ENCODE measurements at regions not wholly inside any gene's neighbourhood (a gene's known extent, or its start where the extent isn't known, plus 50 kb on each side); places are given as distances from the start of the nearest gene placed in this dataset.

DNA sequence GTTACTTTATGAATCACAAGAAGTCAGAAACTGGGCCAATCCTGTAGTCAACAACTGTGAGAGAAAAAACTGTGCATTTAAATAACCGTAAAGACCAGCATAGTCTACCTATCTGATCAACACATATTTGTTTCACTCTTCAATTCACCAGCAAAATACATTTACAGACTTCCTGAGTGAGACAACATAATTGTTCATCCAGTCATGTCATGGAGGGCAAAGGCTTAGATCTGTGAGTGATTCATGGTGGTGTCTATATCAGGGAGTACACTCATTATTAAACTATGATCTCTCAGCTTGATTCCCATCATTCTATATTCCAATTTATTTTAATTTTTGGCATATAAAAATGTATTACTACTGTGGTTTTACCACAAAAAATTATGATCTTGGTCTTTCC is 694.6 kb downstream of the DNAH5 start:
- CTCF ChIA-PET: no interaction called here

GRCh38 chr5:13248253-13248652 is 696.2 kb downstream of the DNAH5 start:
- ChIA-PET POLR2A (no interaction called here), CTCF (no interaction called here)
- H3K36me3 ChIP-seq (ENCODE audit: control insufficient read depth in 2 of 2, extremely low read depth in 1 of 2, insufficient read depth in 1 of 2, low read length in 1 of 2): no peaks in the 10 kb centered on the region
- H3K4me1 Mint-ChIP-seq: no peaks in the 10 kb centered on the region
- DNase-seq (no peak), ATAC-seq (replicated peaks in 1 of 4) (no peak)
- no peaks in the 10 kb centered on the region for H3K36me3 Mint-ChIP-seq
- no peak overlapping the region for H3K4me3 ChIP-seq (ENCODE audit: control insufficient read depth in 1 of 2, extremely low read depth in 1 of 2, low read length in 1 of 2)
- H3K4me1 ChIP-seq (ENCODE audit: control insufficient read depth in 1 of 2, extremely low read depth in 1 of 2, insufficient read depth in 2 of 2, low read length in 2 of 2): no peaks in the 10 kb centered on the region
- no peak overlapping the region for H3K4me3 Mint-ChIP-seq
- H3K9me3 Mint-ChIP-seq: peaks cover 0 to 18% (median 12%) of the 10 kb centered on the region in 3 donors
- 60% methylated on average over 1 of the region's 3 CpGs for WGBS (ENCODE audit: insufficient coverage)
- H3K27ac Mint-ChIP-seq: no peak overlapping the region
- H3K27ac ChIP-seq (ENCODE audit: low read length): no peak overlapping the region
- no peaks in the 10 kb centered on the region for H3K9me3 ChIP-seq
- no peaks in the 10 kb centered on the region for H3K27me3 ChIP-seq (replicated peaks in 1 of 2; ENCODE audit: control insufficient read depth in 2 of 2, extremely low read depth in 1 of 2, insufficient read depth in 2 of 2, low read length in 1 of 2)
- H3K27me3 Mint-ChIP-seq: no peaks in the 10 kb centered on the region

More for the DNA sequence above, 694.6 kb downstream of the DNAH5 start:
- WGBS (ENCODE audit: insufficient coverage): no CpG with 5 or more reads among the region's 1 CpG
- Histone ChIP-seq H3K4me3 (ENCODE audit: control insufficient read depth in 1 of 2, extremely low read depth in 1 of 2, low read length in 1 of 2) (no peak overlapping the region), H3K27ac (ENCODE audit: low read length) (no peak overlapping the region), H3K4me1 (ENCODE audit: control insufficient read depth in 1 of 2, extremely low read depth in 1 of 2, insufficient read depth in 2 of 2, low read length in 2 of 2) (no peaks in the 10 kb centered on the region), H3K9me3 (no peaks in the 10 kb centered on the region), H3K27me3 (replicated peaks in 1 of 2; ENCODE audit: control insufficient read depth in 2 of 2, extremely low read depth in 1 of 2, insufficient read depth in 2 of 2, low read length in 1 of 2) (no peaks in the 10 kb centered on the region), H3K36me3 (ENCODE audit: control insufficient read depth in 2 of 2, extremely low read depth in 1 of 2, insufficient read depth in 1 of 2, low read length in 1 of 2) (no peaks in the 10 kb centered on the region)
- peaks cover 4 to 25% (median 16%) of the 10 kb centered on the region in 3 donors for H3K9me3 Mint-ChIP-seq
- H3K27me3 Mint-ChIP-seq: no peaks in the 10 kb centered on the region
- no peaks in the 10 kb centered on the region for H3K4me1 Mint-ChIP-seq
- no peak overlapping the region for H3K27ac Mint-ChIP-seq
- ATAC-seq (replicated peaks in 1 of 4) (no peak), DNase-seq (no peak)
- POLR2A ChIA-PET: no interaction called here
- H3K36me3 Mint-ChIP-seq: no peaks in the 10 kb centered on the region
- H3K4me3 Mint-ChIP-seq: no peak overlapping the region

- ChIA-PET POLR2A (no interaction called here), CTCF (no interaction called here)
- 91% methylated on average over 3 of the region's 5 CpGs for WGBS (ENCODE audit: insufficient coverage)
- Histone ChIP-seq H3K4me1 (ENCODE audit: control insufficient read depth in 1 of 2, extremely low read depth in 1 of 2, insufficient read depth in 2 of 2, low read length in 2 of 2) (no peaks in the 10 kb centered on the region), H3K4me3 (ENCODE audit: control insufficient read depth in 1 of 2, extremely low read depth in 1 of 2, low read length in 1 of 2) (no peak overlapping the region), H3K36me3 (ENCODE audit: control insufficient read depth in 2 of 2, extremely low read depth in 1 of 2, insufficient read depth in 1 of 2, low read length in 1 of 2) (no peaks in the 10 kb centered on the region), H3K27me3 (replicated peaks in 1 of 2; ENCODE audit: control insufficient read depth in 2 of 2, extremely low read depth in 1 of 2, insufficient read depth in 2 of 2, low read length in 1 of 2) (no peaks in the 10 kb centered on the region), H3K9me3 (no peaks in the 10 kb centered on the region), H3K27ac (ENCODE audit: low read length) (no peak overlapping the region)
- no peak overlapping the region for H3K27ac Mint-ChIP-seq
- DNase-seq: no peak
- H3K4me3 Mint-ChIP-seq: no peak overlapping the region
- H3K27me3 Mint-ChIP-seq: no peaks in the 10 kb centered on the region
- H3K9me3 Mint-ChIP-seq: peaks cover 0 to 11% (median 8%) of the 10 kb centered on the region in 3 donors
- no peaks in the 10 kb centered on the region for H3K4me1 Mint-ChIP-seq
- H3K36me3 Mint-ChIP-seq: no peaks in the 10 kb centered on the region
- no peak for ATAC-seq (replicated peaks in 1 of 4)
These were observed 698.4 kb downstream of the DNAH5 start for GRCh38 chr5:13246053-13246452.

- H3K9me3 ChIP-seq: no peaks in the 10 kb centered on the region
- no peaks in the 10 kb centered on the region for H3K27me3 ChIP-seq (replicated peaks in 1 of 2; ENCODE audit: control insufficient read depth in 2 of 2, extremely low read depth in 1 of 2, insufficient read depth in 2 of 2, low read length in 1 of 2)
- 92% methylated on average over 16 of the region's 20 CpGs for WGBS (ENCODE audit: insufficient coverage)
- no peaks in the 10 kb centered on the region for H3K36me3 ChIP-seq (ENCODE audit: control insufficient read depth in 2 of 2, extremely low read depth in 1 of 2, insufficient read depth in 1 of 2, low read length in 1 of 2)
- Mint-ChIP-seq H3K36me3 (no peaks in the 10 kb centered on the region), H3K4me3 (no peak overlapping the region), H3K9me3 (peaks cover 0 to 17% (median 16%) of the 10 kb centered on the region in 3 donors), H3K27me3 (no peaks in the 10 kb centered on the region), H3K4me1 (no peaks in the 10 kb centered on the region), H3K27ac (no peak overlapping the region)
- H3K4me3 ChIP-seq (ENCODE audit: control insufficient read depth in 1 of 2, extremely low read depth in 1 of 2, low read length in 1 of 2): no peak overlapping the region
- DNase-seq: no peak
- ATAC-seq (replicated peaks in 1 of 4): no peak
- ChIA-PET POLR2A (no interaction called here), CTCF (no interaction called here)
- H3K27ac ChIP-seq (ENCODE audit: low read length): no peak overlapping the region
- H3K4me1 ChIP-seq (ENCODE audit: control insufficient read depth in 1 of 2, extremely low read depth in 1 of 2, insufficient read depth in 2 of 2, low read length in 2 of 2): no peaks in the 10 kb centered on the region
These were observed 700.3 kb downstream of the DNAH5 start for GRCh38 chr5:13244151-13244550.

GRCh38 chr5:13227513-13227912 is 717.0 kb downstream of the DNAH5 start:
- Mint-ChIP-seq H3K27me3 (no peaks in the 10 kb centered on the region), H3K4me3 (no peak overlapping the region), H3K36me3 (no peaks in the 10 kb centered on the region), H3K4me1 (no peaks in the 10 kb centered on the region), H3K27ac (no peak overlapping the region), H3K9me3 (peaks cover 13 to 29% (median 15%) of the 10 kb centered on the region in 3 donors)
- no peak for DNase-seq
- H3K27ac ChIP-seq (ENCODE audit: low read length): no peak overlapping the region
- H3K4me1 ChIP-seq (ENCODE audit: control insufficient read depth in 1 of 2, extremely low read depth in 1 of 2, insufficient read depth in 2 of 2, low read length in 2 of 2): no peaks in the 10 kb centered on the region
- H3K4me3 ChIP-seq (ENCODE audit: control insufficient read depth in 1 of 2, extremely low read depth in 1 of 2, low read length in 1 of 2): no peak overlapping the region
- H3K27me3 ChIP-seq (replicated peaks in 1 of 2; ENCODE audit: control insufficient read depth in 2 of 2, extremely low read depth in 1 of 2, insufficient read depth in 2 of 2, low read length in 1 of 2): no peaks in the 10 kb centered on the region
- WGBS (ENCODE audit: insufficient coverage): no CpG with 5 or more reads among the region's 1 CpG
- no peaks in the 10 kb centered on the region for H3K9me3 ChIP-seq
- no peaks in the 10 kb centered on the region for H3K36me3 ChIP-seq (ENCODE audit: control insufficient read depth in 2 of 2, extremely low read depth in 1 of 2, insufficient read depth in 1 of 2, low read length in 1 of 2)
- ATAC-seq (replicated peaks in 1 of 4): no peak
- CTCF ChIA-PET: no interaction called here
- POLR2A ChIA-PET: no interaction called here

DNA sequence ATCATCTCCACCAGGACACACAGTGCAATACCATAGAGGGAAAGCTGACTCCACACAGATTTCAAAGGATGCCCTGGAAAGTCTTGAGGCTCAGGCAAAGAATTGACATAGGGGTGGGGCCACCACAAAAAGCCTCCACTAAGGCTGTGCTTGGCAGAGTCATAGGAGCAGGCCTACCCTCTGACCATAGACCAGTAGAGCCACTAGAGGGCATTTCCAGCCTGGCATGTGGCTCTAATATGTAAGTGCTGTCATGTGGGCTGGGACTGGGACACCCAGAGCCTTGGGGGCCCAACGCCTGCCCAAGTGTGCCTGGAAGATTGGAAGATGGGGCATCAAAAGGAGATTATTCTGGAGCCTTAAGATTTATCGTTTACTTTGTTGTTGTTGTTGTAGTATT is 726.0 kb downstream of the DNAH5 start:
- ChIA-PET POLR2A (no interaction called here), CTCF (no interaction called here)
- H3K4me1 ChIP-seq (ENCODE audit: control insufficient read depth in 1 of 2, extremely low read depth in 1 of 2, insufficient read depth in 2 of 2, low read length in 2 of 2): no peaks in the 10 kb centered on the region
- H3K27ac ChIP-seq (ENCODE audit: low read length): no peak overlapping the region
- Mint-ChIP-seq H3K9me3 (peaks cover 8 to 16% (median 15%) of the 10 kb centered on the region in 3 donors), H3K4me3 (no peak overlapping the region), H3K27me3 (no peaks in the 10 kb centered on the region), H3K27ac (no peak overlapping the region), H3K4me1 (no peaks in the 10 kb centered on the region), H3K36me3 (no peaks in the 10 kb centered on the region)
- ATAC-seq (replicated peaks in 1 of 4): no peak
- no CpG with 5 or more reads among the region's 2 CpGs for WGBS (ENCODE audit: insufficient coverage)
- no peaks in the 10 kb centered on the region for H3K9me3 ChIP-seq
- H3K4me3 ChIP-seq (ENCODE audit: control insufficient read depth in 1 of 2, extremely low read depth in 1 of 2, low read length in 1 of 2): no peak overlapping the region
- no peaks in the 10 kb centered on the region for H3K36me3 ChIP-seq (ENCODE audit: control insufficient read depth in 2 of 2, extremely low read depth in 1 of 2, insufficient read depth in 1 of 2, low read length in 1 of 2)
- DNase-seq: no peak
- H3K27me3 ChIP-seq (replicated peaks in 1 of 2; ENCODE audit: control insufficient read depth in 2 of 2, extremely low read depth in 1 of 2, insufficient read depth in 2 of 2, low read length in 1 of 2): no peaks in the 10 kb centered on the region

- Histone ChIP-seq H3K27me3 (replicated peaks in 1 of 2; ENCODE audit: control insufficient read depth in 2 of 2, extremely low read depth in 1 of 2, insufficient read depth in 2 of 2, low read length in 1 of 2) (no peaks in the 10 kb centered on the region), H3K27ac (ENCODE audit: low read length) (no peak overlapping the region), H3K4me1 (ENCODE audit: control insufficient read depth in 1 of 2, extremely low read depth in 1 of 2, insufficient read depth in 2 of 2, low read length in 2 of 2) (no peaks in the 10 kb centered on the region), H3K36me3 (ENCODE audit: control insufficient read depth in 2 of 2, extremely low read depth in 1 of 2, insufficient read depth in 1 of 2, low read length in 1 of 2) (no peaks in the 10 kb centered on the region), H3K9me3 (no peaks in the 10 kb centered on the region), H3K4me3 (ENCODE audit: control insufficient read depth in 1 of 2, extremely low read depth in 1 of 2, low read length in 1 of 2) (no peak overlapping the region)
- H3K36me3 Mint-ChIP-seq: no peaks in the 10 kb centered on the region
- 83% methylated on average over 2 of the region's 2 CpGs for WGBS (ENCODE audit: insufficient coverage)
- ChIA-PET CTCF (no interaction called here), POLR2A (interaction anchor here (0.5 to 0.6 kb wide), 3 partner anchors 13 to 480 kb away, joined by 3 read pairs; no protein-coding TSS in a partner anchor)
- no peak for ATAC-seq (replicated peaks in 1 of 4)
- no peaks in the 10 kb centered on the region for H3K27me3 Mint-ChIP-seq
- H3K9me3 Mint-ChIP-seq: peaks cover 5 to 18% (median 17%) of the 10 kb centered on the region in 3 donors
- DNase-seq: no peak
- H3K27ac Mint-ChIP-seq: no peak overlapping the region
- no peak overlapping the region for H3K4me3 Mint-ChIP-seq
- no peaks in the 10 kb centered on the region for H3K4me1 Mint-ChIP-seq
These were observed 726.9 kb downstream of the DNAH5 start for GRCh38 chr5:13217636-13218035.
